ENCODE measurements at regions not wholly inside any gene's neighbourhood (a gene's known extent, or its start where the extent isn't known, plus 50 kb on each side); places are given as distances from the start of the nearest gene placed in this dataset.
"Not testable (repeated sequence)": the region's sequence is repeated elsewhere in the genome, so short reads cannot be mapped to it uniquely, and the experiment has no call there.

GRCh38 chr4:158384414-158384813 lies 137.3 kb upstream of the RXFP1 start:
- no peaks in the 10 kb centered on the region for H3K9me3 ChIP-seq (ENCODE audit: low read depth, low read length, poor library complexity, severe bottlenecking)
- BruUV-seq (replicated peaks) = no TSS peak
- POLR2A ChIA-PET (ENCODE audit: low non-redundant PET) = no interaction called here
- TF ChIP-seq EZH2 (IDR thresholded peaks at IDR 0.05; ENCODE audit: borderline replicate concordance, low read depth, low read length, poor library complexity, severe bottlenecking) (no peak), CTCF (conservative IDR thresholded peaks at IDR 0.05; ENCODE audit: low read depth, low read length) (no peak)
- CTCF ChIA-PET = interaction anchor here (0.5 kb wide), 1 partner anchor 1071 kb away, joined by 3 read pairs; no protein-coding TSS in a partner anchor
- H3K4me3 ChIP-seq (ENCODE audit: low read depth, low read length, poor library complexity, severe bottlenecking) = no peak overlapping the region
- no peaks in the 10 kb centered on the region for H3K36me3 ChIP-seq (ENCODE audit: insufficient read depth, low read length, poor library complexity, severe bottlenecking)
- DNase-seq (ENCODE audit: low spot score) = no peak
- H3K27me3 ChIP-seq (replicated peaks; ENCODE audit: insufficient read depth, low read depth, low read length, poor library complexity) = no peaks in the 10 kb centered on the region
- intact Hi-C loops (cut with micrococcal nuclease; ENCODE audit: unreplicated experiment) = no loop called here
- no peaks in the 10 kb centered on the region for H3K4me1 ChIP-seq (ENCODE audit: insufficient read depth, low read length, poor library complexity, severe bottlenecking)
- no peak overlapping the region for H3K27ac ChIP-seq (ENCODE audit: low read depth, low read length, poor library complexity, severe bottlenecking)

GRCh38 chr4:158395343-158395742 lies 126.3 kb upstream of the RXFP1 start:
- Histone ChIP-seq H3K36me3 (ENCODE audit: insufficient read depth, low read length, poor library complexity, severe bottlenecking) (no peaks in the 10 kb centered on the region), H3K9me3 (ENCODE audit: low read depth, low read length, poor library complexity, severe bottlenecking) (no peaks in the 10 kb centered on the region), H3K4me1 (ENCODE audit: insufficient read depth, low read length, poor library complexity, severe bottlenecking) (no peaks in the 10 kb centered on the region), H3K27me3 (replicated peaks; ENCODE audit: insufficient read depth, low read depth, low read length, poor library complexity) (no peaks in the 10 kb centered on the region), H3K27ac (ENCODE audit: low read depth, low read length, poor library complexity, severe bottlenecking) (no peak overlapping the region), H3K4me3 (ENCODE audit: low read depth, low read length, poor library complexity, severe bottlenecking) (no peak overlapping the region)
- no peak for TF ChIP-seq EZH2 (IDR thresholded peaks at IDR 0.05; ENCODE audit: borderline replicate concordance, low read depth, low read length, poor library complexity, severe bottlenecking)
- intact Hi-C loops (cut with micrococcal nuclease; ENCODE audit: unreplicated experiment) = no loop called here
- POLR2A ChIA-PET (ENCODE audit: low non-redundant PET) = no interaction called here
- CTCF ChIA-PET = no interaction called here
- DNase-seq (ENCODE audit: low spot score) = no peak
- BruUV-seq (replicated peaks) = no TSS peak

GRCh38 chr4:158395889-158396288 lies 125.8 kb upstream of the RXFP1 start:
- ChIA-PET CTCF (no interaction called here), POLR2A (ENCODE audit: low non-redundant PET) (no interaction called here)
- TF ChIP-seq CTCF (conservative IDR thresholded peaks at IDR 0.05; ENCODE audit: low read depth, low read length) (no peak), EZH2 (IDR thresholded peaks at IDR 0.05; ENCODE audit: borderline replicate concordance, low read depth, low read length, poor library complexity, severe bottlenecking) (no peak)
- Histone ChIP-seq H3K4me1 (ENCODE audit: insufficient read depth, low read length, poor library complexity, severe bottlenecking) (no peaks in the 10 kb centered on the region), H3K27me3 (replicated peaks; ENCODE audit: insufficient read depth, low read depth, low read length, poor library complexity) (no peaks in the 10 kb centered on the region), H3K4me3 (ENCODE audit: low read depth, low read length, poor library complexity, severe bottlenecking) (no peak overlapping the region), H3K36me3 (ENCODE audit: insufficient read depth, low read length, poor library complexity, severe bottlenecking) (no peaks in the 10 kb centered on the region), H3K9me3 (ENCODE audit: low read depth, low read length, poor library complexity, severe bottlenecking) (no peaks in the 10 kb centered on the region), H3K27ac (ENCODE audit: low read depth, low read length, poor library complexity, severe bottlenecking) (no peak overlapping the region)
- no TSS peak for BruUV-seq (replicated peaks)
- intact Hi-C loops (cut with micrococcal nuclease; ENCODE audit: unreplicated experiment) = no loop called here
- DNase-seq (ENCODE audit: low spot score) = no peak

- POLR2A ChIA-PET (ENCODE audit: low non-redundant PET) = no interaction called here
- intact Hi-C loops (cut with micrococcal nuclease; ENCODE audit: unreplicated experiment) = no loop called here
- TF ChIP-seq EZH2 (IDR thresholded peaks at IDR 0.05; ENCODE audit: borderline replicate concordance, low read depth, low read length, poor library complexity, severe bottlenecking) (no peak), CTCF (conservative IDR thresholded peaks at IDR 0.05; ENCODE audit: low read depth, low read length) (no peak)
- CTCF ChIA-PET = no interaction called here
- Histone ChIP-seq H3K4me1 (ENCODE audit: insufficient read depth, low read length, poor library complexity, severe bottlenecking) (no peaks in the 10 kb centered on the region), H3K27me3 (replicated peaks; ENCODE audit: insufficient read depth, low read depth, low read length, poor library complexity) (no peaks in the 10 kb centered on the region), H3K36me3 (ENCODE audit: insufficient read depth, low read length, poor library complexity, severe bottlenecking) (no peaks in the 10 kb centered on the region), H3K4me3 (ENCODE audit: low read depth, low read length, poor library complexity, severe bottlenecking) (no peak overlapping the region), H3K9me3 (ENCODE audit: low read depth, low read length, poor library complexity, severe bottlenecking) (no peaks in the 10 kb centered on the region), H3K27ac (ENCODE audit: low read depth, low read length, poor library complexity, severe bottlenecking) (no peak overlapping the region)
- DNase-seq (ENCODE audit: low spot score) = no peak
- no TSS peak for BruUV-seq (replicated peaks)
Measured at GRCh38 chr4:158397781-158398180, 123.9 kb upstream of the RXFP1 start.

GRCh38 chr4:158407961-158408360 lies 113.7 kb upstream of the RXFP1 start:
- BruUV-seq (replicated peaks); intact Hi-C loops (cut with micrococcal nuclease; ENCODE audit: unreplicated experiment); DNase-seq (ENCODE audit: low spot score); POLR2A ChIA-PET (ENCODE audit: low non-redundant PET); H3K4me3 ChIP-seq (ENCODE audit: low read depth, low read length, poor library complexity, severe bottlenecking); CTCF ChIA-PET; H3K36me3 ChIP-seq (ENCODE audit: insufficient read depth, low read length, poor library complexity, severe bottlenecking); H3K27ac ChIP-seq (ENCODE audit: low read depth, low read length, poor library complexity, severe bottlenecking); H3K4me1 ChIP-seq (ENCODE audit: insufficient read depth, low read length, poor library complexity, severe bottlenecking); H3K27me3 ChIP-seq (replicated peaks; ENCODE audit: insufficient read depth, low read depth, low read length, poor library complexity); H3K9me3 ChIP-seq (ENCODE audit: low read depth, low read length, poor library complexity, severe bottlenecking): not testable (repeated sequence)

All from A673 (cell line).